DMS114 treated with DMSO at 0.1 percent for 48 hours (cell line): ENCODE measurements at regions not wholly inside any gene's neighbourhood (a gene's known extent, or its start where the extent isn't known, plus 50 kb on each side); places are given as distances from the start of the nearest gene placed in this dataset.

Source experiments
- DNase-seq: peaks from one replicate; lab custom pipeline; 2025; ENCODE audit not compliant: unreplicated experiment; lab: John Stamatoyannopoulos, UW

DNA sequence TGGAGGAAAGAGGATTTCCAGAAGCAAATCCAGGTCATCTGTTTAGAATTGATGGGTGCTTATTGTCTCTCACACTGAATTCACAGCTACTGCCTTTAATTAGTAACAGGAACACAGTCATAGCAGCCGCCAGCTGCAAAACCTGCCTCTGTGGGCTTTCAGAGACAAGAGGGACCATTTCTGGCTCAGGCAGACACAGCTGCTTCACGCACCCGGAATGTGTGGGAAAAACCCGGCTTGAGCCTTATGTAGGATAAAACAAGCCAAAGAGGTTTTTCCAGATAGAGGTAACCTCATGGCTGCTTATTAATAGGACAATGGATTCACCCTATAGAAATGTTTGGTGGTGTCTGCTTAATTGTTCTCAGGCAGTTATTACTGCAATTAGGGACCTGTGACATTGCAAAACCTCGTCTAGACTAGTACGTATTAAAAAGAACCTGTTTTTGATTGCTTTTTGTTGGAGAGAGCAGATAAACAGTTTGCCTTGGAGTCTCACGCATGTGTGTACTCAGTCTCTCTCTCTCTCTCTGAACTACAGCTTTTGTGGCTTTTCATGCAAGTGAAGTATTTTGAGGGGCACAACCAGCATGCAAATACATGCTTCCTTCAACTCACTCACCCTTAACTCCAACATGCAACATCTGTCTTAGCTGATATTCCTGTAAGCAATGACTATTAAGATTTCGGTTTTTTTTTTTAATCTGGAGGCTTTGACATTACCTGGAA is 302.7 kb downstream of the PLK2 start:
- DNase-seq = no peak

DNA sequence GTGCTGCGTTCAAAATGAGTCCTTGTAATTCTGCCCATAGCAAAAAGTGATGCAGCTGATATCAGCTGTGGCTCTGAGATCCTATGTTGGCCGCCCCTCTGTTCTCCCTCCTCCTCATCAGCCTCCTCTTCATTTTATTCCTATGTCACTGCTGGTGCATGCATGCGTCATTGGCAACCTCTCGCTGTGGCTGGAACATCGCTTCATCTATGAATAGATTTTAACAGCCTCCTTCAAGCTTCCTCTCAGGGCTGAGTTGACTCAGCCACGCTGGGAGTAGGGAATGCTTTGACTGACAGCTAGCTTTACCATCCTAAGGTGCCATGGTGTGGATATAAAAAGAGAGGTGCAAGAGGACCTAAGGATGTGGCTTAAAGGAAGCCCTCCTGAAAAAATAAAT is 303.5 kb downstream of the PLK2 start:
- DNase-seq = no peak

DNA sequence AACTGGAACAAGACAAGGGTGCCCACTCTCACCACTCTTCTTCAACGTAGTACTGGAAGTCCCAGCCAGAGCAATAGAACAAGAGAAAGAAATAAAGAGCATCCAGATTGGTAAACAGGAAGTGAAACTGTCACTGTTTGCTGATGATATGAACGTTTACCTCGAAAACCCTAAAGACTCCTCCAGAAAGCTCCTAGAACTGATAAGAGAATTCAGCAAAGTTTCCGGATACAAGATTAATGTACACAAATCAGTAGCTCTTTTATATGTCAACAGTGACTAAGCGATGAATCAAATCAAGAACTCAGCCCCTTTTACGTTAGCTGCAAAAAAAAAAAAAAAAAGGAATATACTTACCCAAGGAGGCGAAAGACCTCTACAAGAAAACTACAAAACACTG is 306.6 kb downstream of the PLK2 start:
- DNase-seq = no peak

DNA sequence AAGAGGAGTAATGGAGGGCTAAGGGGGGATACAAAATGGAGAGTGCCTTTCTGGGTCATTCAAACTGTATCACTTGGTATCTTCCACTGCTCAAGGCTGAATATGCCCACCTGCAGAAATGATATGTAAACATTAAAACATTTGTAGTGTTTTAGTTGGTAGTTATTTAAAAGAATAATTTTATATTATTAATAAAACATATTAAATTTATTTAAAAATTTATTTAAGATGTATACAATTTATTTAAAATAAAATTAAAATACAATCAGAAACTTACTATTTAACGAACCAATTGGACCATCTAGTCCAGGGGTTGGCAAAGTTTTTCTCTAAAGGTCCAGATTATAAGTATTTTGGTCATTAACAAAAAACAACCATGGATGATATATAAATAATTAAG is 308.5 kb downstream of the PLK2 start:
- no peak for DNase-seq

DNA sequence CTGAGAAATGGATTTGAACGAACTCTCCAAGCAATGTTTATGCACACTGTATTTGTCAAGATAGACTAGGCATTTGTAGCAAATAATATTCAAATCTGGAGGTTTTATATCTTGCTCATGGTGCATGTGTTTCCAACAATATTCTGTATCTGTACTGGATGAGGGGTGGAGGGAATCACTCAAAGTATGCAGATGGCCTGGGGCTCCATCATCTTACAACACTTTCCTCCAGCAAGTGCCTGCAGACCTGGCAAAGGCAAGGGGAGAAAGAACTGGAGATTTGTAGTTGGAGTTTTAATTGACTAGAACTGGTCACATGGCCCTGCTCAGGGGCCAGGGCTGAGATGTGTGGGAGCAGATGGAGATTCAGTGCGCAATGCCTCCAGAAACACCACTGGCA is 309.0 kb downstream of the PLK2 start:
- DNase-seq = no peak

DNA sequence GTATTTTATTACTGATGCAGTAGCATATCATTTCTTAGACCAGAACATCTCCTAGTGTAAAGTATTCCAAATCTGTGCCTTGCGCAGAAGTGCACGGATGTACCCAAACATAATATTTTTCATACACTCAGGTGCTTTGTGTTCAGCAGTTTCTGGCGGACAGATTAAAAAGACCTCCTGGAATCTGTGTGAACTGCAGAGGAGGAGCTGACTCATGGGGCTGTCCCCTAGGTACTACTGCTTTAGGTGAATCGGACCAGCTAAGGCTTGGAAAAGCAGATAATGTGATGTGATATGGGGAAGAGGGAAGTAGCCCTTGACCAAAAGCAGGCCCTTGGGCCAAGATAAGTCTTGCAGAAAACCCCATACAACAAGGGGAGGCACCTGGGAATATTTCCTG is 310.1 kb downstream of the PLK2 start:
- DNase-seq = no peak

DNA sequence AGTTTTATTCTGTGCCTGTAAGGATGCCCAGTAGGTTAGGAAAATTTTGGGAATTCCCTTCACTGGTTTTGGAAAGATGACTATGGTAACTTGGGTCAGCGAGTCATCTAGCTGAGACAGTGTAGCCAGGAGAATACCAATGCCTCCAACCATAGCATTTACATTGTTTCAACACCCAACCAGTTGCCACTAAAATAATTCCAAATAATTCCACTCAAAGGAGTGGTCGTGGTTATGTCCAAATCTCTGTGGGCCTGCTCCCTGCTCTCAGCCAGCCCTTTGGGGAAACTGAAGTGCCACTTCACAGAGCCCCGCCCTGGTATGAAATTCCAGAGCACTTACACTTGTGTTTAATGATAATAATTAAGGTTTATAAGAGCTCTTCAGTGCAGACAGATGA is 310.5 kb downstream of the PLK2 start:
- no peak for DNase-seq

DNA sequence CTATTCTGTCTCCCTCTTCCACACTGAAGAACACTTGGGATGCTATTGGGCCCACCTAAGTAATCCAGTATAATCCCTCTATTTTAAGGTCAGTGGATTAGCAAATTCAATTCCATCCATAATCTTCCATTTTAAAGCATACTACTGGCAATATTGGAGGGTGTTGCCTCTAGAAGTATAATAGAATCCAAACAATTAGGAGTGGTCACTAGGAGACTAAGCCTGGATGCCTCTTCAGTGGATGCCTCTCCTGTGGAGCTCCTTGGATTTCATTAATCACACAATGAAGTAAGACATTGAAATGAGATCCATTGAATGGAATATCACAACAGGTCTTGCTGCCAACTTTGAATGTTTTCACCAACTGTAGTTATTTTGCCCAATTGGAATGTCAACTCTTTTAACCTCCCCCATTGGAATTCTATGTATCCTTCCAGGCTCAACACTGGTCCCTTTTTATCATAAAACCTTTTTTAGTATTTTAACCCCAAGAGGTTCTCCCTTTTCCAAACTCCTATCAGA is 311.6 kb downstream of the PLK2 start:
- DNase-seq = no peak

DNA sequence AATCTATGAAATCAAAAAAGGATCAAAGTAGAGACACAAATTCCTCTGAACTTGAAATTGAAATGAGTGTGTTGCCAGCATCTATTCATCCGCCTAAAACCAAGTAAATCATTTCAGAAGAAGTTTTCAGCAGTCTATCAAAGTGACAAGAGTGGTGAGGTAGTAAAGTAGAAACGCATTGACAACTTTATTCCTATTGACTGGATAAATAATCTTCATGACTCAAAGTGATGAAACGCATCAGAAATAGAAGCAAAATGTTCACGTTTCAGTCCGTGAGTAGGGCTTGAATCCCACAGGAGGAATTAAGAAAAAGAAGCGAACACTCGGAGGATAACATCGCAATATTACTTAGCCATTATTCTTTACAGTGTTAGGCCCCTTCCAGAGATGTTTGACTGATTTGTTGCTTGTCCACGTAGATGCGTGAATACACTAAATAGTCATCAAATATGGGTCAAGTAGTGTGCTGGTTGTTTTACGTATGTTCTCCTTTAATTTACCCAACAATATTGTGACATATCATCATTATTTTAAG is 314.4 kb downstream of the PLK2 start:
- DNase-seq = no peak

DNA sequence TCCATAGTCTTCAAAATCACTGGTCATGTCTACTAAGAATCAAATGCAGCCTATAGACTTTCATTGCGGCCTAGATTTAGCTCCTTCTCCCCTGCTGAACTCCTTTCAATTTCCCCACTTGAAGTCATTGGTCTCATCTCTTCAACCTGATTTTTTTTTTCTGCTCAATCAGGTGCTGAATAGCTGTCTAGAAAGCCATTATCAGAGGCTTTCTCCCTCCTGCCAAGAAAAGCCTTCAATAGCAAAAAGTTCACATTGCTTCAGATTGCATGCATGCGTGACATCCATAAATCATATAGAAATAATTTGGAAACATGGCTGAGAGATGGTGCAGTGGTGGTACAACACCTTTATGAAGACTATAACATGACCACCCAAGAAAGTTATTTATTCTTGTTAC is 316.2 kb downstream of the PLK2 start:
- DNase-seq = no peak

DNA sequence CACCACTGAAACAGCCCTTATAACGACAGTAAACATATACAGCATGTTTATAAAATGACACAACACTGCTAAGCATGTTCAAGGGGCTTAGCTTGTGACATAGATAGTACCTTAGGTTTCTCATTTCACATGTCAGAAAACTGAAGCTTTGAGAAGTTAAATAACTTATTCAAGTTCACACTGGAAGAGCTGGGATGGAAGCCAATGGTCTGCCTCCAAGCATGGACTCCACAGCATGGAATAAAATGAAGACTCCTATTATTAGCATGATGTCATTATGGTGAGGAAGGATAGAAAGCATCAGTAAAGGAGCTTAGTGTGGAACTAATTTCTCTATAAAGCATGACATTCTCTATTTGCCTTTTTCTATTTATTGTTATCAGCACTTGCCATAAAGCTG is 316.7 kb downstream of the PLK2 start:
- no peak for DNase-seq

DNA sequence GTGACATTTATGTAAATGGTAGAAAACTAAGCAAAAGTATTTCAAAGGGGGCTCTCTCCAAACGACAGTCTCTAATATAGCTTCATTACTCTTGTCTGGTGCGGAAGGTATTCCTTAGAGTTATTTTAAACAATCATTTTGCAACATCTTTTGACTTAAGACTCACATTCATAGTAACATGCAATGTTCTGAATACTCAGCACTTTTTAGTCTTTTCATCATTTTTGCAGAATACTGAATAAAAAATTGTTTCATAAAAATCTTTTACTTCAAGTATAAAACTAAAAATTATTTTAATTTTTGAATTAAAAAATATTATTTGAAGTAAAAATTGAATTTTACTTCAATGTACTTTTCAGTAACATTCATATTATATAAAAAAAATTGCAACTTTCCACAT is 321.1 kb downstream of the PLK2 start:
- DNase-seq = no peak

DNA sequence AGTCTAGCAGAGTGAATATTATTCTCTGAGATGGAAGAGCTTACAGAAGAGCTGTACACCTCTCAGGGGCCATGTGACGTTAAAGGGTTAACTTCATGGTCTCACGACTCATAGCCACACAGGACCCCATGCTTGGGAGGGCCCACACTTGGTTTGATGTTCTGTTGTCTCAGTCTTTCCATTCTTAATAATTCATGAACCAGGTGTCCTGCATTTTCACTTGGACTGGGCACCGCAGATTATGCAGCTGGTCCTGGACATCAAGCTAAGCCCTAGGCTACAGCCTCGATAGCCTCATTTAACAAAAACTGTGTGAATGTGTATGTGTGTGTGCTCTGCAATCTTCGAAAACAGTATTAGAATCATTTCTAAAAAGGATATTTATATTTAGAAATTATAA is 323.5 kb downstream of the PLK2 start:
- no peak for DNase-seq

DNA sequence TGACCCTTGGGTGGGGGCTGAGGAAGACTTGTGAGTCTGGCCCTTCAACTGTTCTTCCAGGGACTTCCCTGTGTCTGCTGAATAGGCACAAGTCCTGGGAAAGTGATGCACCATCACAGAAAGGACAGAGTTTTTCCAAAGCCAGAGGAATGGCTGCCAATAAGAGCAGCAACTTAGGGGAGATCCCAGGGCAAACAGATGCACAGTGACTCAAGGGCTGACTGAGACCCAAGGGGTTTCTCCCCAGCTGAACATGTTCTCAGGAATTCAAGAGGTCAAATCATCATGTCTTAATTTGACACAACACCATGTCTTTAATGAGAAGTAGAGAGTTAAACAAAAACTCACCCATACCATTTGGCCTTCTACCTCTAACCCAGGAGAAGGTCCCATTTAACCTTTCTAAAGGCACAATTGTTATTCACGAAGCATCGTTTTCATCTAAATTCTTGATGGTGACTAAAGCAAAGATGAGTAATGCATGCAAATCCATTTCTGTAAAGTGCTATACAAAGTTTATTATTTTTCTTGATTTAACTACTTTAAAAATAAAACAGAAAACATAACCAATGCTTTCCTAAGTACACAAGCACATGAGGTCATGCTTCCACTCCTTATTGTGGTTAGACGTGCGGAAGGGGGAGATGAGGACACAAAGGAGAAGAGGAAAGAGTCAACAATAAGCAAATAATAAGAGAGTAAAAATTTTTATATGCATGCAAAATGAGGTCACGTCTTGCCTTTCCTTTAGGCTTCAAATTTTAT is 324.1 kb downstream of the PLK2 start:
- no peak for DNase-seq

DNA sequence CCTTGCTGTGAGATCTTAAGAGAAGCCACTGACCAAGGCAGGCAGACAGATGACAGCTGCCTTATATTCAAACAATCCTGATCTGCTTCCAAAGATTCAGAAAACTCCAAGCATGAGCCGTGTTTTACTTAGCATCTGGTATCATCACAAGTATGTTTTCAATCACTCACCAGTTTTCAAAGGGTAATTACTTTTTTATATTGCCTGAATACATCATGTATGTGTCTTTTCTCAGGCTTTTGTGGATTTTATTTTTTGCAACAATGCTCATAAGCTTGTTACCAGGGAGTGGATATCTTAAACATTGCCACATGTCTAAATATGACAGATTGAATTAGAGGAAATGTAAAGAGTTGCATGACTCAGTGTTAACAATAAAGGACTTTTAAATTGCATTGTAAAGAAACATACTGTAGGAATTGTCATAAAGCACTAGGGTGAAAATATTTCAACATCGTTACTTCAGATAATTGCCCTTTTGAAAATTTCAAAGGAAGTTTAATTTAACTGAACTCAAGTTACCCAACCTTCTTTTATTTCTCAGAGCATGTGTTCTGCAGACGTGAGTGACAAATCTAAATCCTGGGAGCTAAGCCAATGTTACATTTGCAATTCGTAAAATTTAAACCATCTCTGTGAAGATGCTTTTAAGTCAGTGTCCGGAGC is 326.1 kb downstream of the PLK2 start:
- DNase-seq = no peak

DNA sequence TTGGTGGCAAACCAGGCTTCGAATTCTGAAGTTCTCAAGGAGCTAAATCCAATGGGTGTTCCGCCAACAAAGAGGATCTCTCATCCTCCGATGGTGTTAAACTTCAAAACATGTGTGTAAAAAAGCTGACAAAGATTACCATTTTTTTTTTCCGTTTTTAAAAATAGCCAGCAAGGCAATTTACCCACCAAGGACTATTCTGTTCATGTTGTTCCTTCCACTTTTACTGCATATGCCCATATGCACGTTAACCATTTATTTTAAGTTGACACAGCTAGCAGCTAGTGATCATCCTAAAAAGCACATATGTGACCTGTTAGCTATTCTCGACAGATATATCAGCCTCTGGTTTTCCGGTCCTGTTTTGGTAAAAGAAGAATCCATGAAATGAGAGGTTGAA is 326.7 kb downstream of the PLK2 start:
- no peak for DNase-seq

DNA sequence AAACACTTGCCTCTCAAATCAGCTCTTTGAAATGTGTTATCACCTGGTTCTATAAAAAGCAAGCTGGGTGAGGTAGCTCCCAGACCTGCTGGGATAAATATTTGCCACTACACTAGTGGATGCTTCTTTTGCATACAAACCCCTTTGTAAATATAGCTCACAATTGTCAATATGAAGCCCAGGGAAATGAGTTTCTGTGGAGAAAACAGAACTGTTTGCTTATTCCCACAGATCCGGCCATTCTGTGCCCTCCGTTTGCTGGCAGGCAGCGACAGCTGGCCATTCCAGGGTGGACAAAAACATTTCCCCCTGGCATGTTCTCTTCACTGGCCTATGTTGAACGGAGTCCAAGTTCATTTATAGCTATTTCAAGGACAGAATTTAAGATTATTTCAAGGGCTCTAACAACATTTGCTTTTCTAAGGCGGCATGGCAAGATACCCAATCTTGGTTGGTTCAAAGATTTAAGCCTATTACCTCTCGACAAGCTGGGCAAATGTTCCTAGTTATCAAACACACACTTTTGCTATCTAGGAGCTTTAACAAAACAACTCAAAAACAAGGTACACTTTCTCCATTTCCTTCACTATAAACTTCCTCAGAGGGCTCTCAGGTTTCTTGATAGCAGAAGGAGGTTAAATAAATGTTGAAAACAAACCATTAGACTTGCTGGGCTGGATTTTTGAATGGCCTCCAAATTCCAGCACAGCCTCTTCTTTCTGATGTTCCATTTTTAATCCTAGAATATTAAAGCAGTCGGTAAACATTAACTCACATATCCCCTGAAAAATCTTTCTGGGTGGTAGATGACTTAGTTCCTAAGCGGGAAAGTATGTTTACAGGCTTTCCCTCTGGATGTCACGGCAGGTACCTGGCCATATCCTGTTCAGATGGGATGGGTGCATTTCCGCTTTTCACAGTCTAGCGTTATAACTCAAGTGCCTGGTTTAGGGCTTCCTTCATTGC is 332.3 kb downstream of the PLK2 start:
- no peak for DNase-seq

DNA sequence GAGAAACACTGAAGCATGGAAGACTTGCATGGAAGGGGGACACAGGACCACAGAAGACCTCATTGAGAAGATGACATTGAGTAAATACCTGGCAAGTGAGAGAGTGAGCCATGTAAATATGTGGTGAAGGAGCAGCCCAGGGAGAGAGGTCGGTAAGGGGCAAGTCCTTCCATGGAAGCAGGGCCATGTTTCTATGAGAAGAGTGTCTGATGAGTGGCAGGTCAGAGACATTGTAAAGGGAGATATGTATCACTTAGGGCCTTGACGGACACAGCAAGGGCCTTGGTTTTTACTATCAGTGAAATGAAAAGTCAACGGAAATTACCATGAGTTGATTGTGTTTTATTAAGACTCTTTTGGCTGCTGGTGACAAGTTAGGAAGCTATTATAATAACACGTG is 336.4 kb downstream of the PLK2 start:
- DNase-seq = no peak

DNA sequence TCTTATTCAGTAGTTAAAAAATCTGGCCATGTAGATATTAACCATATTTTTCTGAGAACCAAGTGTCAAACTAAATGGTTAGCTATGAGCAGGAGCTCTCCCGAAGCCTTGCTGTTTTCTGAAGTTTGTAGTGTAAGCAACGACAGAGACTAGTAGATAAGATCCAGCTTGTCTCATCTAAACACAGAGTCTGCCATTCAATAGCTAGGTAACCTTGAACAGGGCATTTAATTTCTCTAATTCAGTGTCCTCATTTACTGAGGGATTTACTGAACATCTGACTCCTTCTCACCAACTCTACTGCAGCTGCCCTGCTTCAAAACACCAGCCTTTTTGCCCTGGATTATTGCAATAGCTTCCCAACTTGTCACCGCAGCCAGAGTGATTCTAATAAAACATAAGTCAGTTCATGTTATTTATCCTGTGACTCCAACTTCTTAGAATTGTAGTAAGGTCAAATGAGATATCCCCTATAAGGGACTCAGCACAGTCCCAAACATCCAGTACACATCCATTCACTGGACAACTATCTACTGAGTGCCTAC is 337.0 kb downstream of the PLK2 start:
- no peak for DNase-seq

DNA sequence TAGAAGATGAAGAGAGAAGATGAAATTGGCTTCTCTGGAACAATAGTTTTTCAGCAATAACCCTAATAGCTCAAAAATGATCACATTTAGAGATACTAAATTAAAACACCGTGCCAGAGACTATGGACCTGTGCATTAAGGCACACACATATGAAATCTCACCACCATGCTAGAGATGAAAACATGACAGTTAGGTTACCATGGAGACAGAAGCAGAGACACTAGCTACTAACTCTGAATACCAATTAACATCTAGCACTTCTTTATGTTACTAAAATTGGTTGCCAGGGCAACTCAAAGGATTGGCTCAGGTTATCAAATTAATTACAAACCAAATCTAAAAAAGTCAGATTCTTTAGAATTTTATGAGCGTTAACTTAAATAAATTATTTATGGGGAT is 337.7 kb downstream of the PLK2 start:
- DNase-seq = no peak
